Body of pancreas (tissue), 4 donors: ENCODE measurements at regions not wholly inside any gene's neighbourhood (a gene's known extent, or its start where the extent isn't known, plus 50 kb on each side); places are given as distances from the start of the nearest gene placed in this dataset.

Source experiments
- CTCF ChIP-seq, 7 experiments: fragments of 450-650 bp in 4 of 7; fragments of 200-600 bp in 3 of 7; sonication (generic) in 3 of 7; IDR thresholded peaks; one replicate each; pipeline ENCODE4 v1.5.1; 2016 to 2019; ENCODE audit warnings: antibody characterized with exemption in 7 of 7
- POLR2A ChIP-seq, 3 donors: fragments of 450-650 bp; IDR thresholded peaks; one replicate each; pipeline ENCODE4 v1.6.1; 2016; ENCODE audit warnings: antibody characterized with exemption in 3 of 3, mild to moderate bottlenecking in 2 of 3

GRCh38 chr14:53549956-53550355, 396.8 kb upstream of the DDHD1 start:
- no peak for TF ChIP-seq CTCF (IDR thresholded peaks at IDR 0.05)
- TF ChIP-seq POLR2A (IDR thresholded peaks at IDR 0.05): no peak
